ENCODE measurements at regions not wholly inside any gene's neighbourhood (a gene's known extent, or its start where the extent isn't known, plus 50 kb on each side); places are given as distances from the start of the nearest gene placed in this dataset.

- DNase-seq (no peak), ATAC-seq (no peak)
- intact Hi-C loops (cut with DNase I) = no loop called here
- no peaks in the 10 kb centered on the region for H3K36me3 ChIP-seq
- no peaks in the 10 kb centered on the region for H3K4me1 ChIP-seq
- H3K27me3 ChIP-seq = no peaks in the 10 kb centered on the region
- no peak overlapping the region for H3K27ac ChIP-seq
- H3K4me3 ChIP-seq = no peak overlapping the region
- H3K9me3 ChIP-seq = no peaks in the 10 kb centered on the region
- TF ChIP-seq CTCF (IDR thresholded peaks at IDR 0.05) = no peak
Measured at GRCh38 chr17:14506364-14506763, 205.5 kb downstream of the HS3ST3B1 start.

GRCh38 chr17:14505606-14506005, 204.7 kb downstream of the HS3ST3B1 start:
- no peaks in the 10 kb centered on the region for H3K9me3 ChIP-seq
- no peak overlapping the region for H3K27ac ChIP-seq
- H3K27me3 ChIP-seq = no peaks in the 10 kb centered on the region
- H3K4me1 ChIP-seq = no peaks in the 10 kb centered on the region
- intact Hi-C loops (cut with DNase I) = no loop called here
- no peak for DNase-seq
- no peaks in the 10 kb centered on the region for H3K36me3 ChIP-seq
- H3K4me3 ChIP-seq = no peak overlapping the region
- no peak for TF ChIP-seq CTCF (IDR thresholded peaks at IDR 0.05)
- no peak for ATAC-seq

- H3K36me3 ChIP-seq = no peaks in the 10 kb centered on the region
- H3K4me3 ChIP-seq = no peak overlapping the region
- intact Hi-C loops (cut with DNase I) = no loop called here
- H3K27ac ChIP-seq = no peak overlapping the region
- DNase-seq (no peak), ATAC-seq (no peak)
- H3K27me3 ChIP-seq = no peaks in the 10 kb centered on the region
- TF ChIP-seq CTCF (IDR thresholded peaks at IDR 0.05) = no peak
- no peaks in the 10 kb centered on the region for H3K9me3 ChIP-seq
- no peaks in the 10 kb centered on the region for H3K4me1 ChIP-seq
Measured at GRCh38 chr17:14499976-14500375, 199.1 kb downstream of the HS3ST3B1 start.

GRCh38 chr17:14498812-14499211, 197.9 kb downstream of the HS3ST3B1 start:
- DNase-seq (no peak), ATAC-seq (no peak)
- H3K36me3 ChIP-seq = no peaks in the 10 kb centered on the region
- no peak overlapping the region for H3K27ac ChIP-seq
- intact Hi-C loops (cut with DNase I) = no loop called here
- no peaks in the 10 kb centered on the region for H3K27me3 ChIP-seq
- no peaks in the 10 kb centered on the region for H3K9me3 ChIP-seq
- H3K4me1 ChIP-seq = no peaks in the 10 kb centered on the region
- H3K4me3 ChIP-seq = no peak overlapping the region
- TF ChIP-seq CTCF (IDR thresholded peaks at IDR 0.05) = no peak

- no peak for ATAC-seq
- DNase-seq = no peak
- H3K27me3 ChIP-seq = no peaks in the 10 kb centered on the region
- no peak overlapping the region for H3K27ac ChIP-seq
- H3K4me1 ChIP-seq = no peaks in the 10 kb centered on the region
- intact Hi-C loops (cut with DNase I) = no loop called here
- H3K4me3 ChIP-seq = no peak overlapping the region
- H3K36me3 ChIP-seq = no peaks in the 10 kb centered on the region
- no peak for TF ChIP-seq CTCF (IDR thresholded peaks at IDR 0.05)
- H3K9me3 ChIP-seq = no peaks in the 10 kb centered on the region
Measured at GRCh38 chr17:14494161-14494560, 193.3 kb downstream of the HS3ST3B1 start.

GRCh38 chr17:14489986-14490385, 189.1 kb downstream of the HS3ST3B1 start:
- Histone ChIP-seq H3K27ac (no peak overlapping the region), H3K36me3 (no peaks in the 10 kb centered on the region), H3K27me3 (no peaks in the 10 kb centered on the region), H3K9me3 (no peaks in the 10 kb centered on the region), H3K4me3 (no peak overlapping the region), H3K4me1 (no peaks in the 10 kb centered on the region)
- TF ChIP-seq CTCF (IDR thresholded peaks at IDR 0.05) = no peak
- DNase-seq (no peak), ATAC-seq (no peak)
- intact Hi-C loops (cut with DNase I) = no loop called here

Measured in upper lobe of right lung (tissue), 1 donor.